ENCODE measurements at regions not wholly inside any gene's neighbourhood (a gene's known extent, or its start where the extent isn't known, plus 50 kb on each side); places are given as distances from the start of the nearest gene placed in this dataset.

DNA sequence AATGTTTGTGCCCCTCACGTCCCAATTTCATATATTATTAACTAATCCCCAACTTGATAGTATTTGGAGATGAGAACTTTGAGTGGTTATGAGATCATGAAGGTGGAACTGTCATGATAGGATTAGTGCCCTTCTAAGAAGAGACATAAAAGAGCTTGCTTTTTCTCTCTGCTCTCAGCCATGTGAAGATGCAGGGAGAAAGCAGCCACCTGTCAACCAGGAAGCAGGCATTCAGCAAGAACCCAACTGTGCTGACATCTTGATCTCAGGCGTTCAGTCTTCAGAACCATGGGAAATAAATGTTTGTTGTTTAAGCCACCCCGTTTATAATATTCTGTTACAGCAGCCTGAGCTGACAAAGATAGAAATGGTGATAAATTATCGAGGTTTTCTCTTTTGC lies 278.7 kb upstream of the KCNMB2 start:
- TF ChIP-seq EZH2 (IDR thresholded peaks at IDR 0.05; ENCODE audit: low read depth) = no peak
- TF ChIP-seq CTCF (conservative IDR thresholded peaks at IDR 0.05) = no peak

All from PC-9 (cell line).